GM18909 (cell line): ENCODE measurements at regions not wholly inside any gene's neighbourhood (a gene's known extent, or its start where the extent isn't known, plus 50 kb on each side); places are given as distances from the start of the nearest gene placed in this dataset.

ENCODE experiments used
- ATAC-seq: cut with Tn5 transposase; IDR thresholded peaks from one replicate; pipeline ENCODE4 v1.9.1; 2021; ENCODE audit warnings: mild to moderate bottlenecking; ENCODE audit not compliant: unreplicated experiment, poor library complexity

DNA sequence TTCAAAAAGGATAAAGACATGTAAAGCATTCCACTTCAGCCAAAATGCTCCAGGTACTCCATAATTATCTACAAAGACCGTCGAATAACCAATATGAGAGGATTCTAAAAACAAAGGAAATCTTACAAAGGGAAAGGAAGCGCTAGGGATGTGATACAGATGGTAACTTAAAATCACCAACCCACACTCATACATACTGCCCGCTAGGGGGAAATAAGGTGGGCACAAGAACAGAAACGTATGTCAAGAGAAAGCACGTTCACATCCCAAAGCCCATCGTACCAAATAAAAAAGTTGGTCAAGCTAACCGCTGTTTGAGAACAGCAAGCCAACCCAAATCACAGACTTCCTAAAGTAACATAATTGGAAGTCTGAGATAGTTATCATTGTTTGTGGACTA, 429.4 kb downstream of the SHQ1 start:
- no peak for ATAC-seq

DNA sequence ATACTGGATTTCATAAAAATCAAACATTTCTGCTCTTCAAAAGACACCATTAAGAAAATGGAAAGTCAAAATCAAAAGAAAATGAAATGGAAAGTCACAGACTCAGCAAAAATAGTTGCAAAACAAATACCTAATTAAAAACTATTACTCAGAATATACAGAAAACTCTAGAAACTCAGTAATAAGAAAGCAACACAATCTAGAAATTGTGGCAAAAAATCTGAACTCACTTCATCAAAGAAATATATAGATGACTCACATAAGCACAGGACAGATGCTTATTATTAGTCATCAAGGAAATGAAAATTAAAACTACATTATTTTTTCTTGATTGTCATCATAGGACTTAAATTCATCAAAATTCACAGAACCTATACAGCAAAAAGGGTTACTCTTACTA, 430.0 kb downstream of the SHQ1 start:
- ATAC-seq = no peak

DNA sequence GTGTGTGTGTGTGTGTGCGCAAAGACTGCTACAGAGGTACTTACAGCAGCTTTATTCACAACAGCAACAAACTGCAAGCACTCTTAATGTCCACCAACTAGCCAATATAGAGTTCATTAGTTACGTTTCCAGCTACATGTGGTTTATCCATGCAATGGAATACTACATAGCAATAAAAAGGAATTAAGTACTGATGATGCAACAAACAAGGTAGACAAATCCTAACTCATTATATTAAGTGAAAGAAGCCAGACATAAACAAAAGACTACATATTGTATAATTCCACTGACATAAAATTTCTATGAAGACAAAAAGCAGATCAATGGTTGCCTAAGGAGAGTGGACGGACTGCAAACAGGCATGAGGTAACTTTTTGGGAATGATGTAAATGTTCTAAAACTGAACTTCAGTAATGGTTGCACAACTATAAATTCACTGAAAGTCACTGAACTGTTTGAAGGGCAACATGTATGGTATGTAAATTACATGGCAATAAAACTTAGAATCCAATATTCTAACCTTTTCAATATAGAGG, 433.7 kb downstream of the SHQ1 start:
- no peak for ATAC-seq

DNA sequence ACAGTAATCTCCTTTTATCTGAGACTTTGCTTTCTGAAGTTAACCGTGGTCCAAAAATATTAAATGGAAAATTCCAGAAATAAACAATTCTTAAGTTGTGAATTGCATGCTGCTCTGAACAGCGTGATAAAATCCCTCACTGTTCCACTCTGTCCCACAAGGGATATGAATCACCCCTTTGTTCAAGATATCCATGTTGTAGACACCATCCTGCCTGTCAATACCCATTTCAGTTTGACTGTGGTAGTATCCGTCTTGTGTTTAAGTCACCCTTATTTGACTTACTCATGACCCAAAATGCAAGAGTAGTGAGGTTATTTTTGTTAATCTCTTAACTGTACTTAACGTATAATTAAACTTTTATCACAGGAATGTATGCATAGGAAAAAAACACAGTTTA, 435.0 kb downstream of the SHQ1 start:
- ATAC-seq = no peak

DNA sequence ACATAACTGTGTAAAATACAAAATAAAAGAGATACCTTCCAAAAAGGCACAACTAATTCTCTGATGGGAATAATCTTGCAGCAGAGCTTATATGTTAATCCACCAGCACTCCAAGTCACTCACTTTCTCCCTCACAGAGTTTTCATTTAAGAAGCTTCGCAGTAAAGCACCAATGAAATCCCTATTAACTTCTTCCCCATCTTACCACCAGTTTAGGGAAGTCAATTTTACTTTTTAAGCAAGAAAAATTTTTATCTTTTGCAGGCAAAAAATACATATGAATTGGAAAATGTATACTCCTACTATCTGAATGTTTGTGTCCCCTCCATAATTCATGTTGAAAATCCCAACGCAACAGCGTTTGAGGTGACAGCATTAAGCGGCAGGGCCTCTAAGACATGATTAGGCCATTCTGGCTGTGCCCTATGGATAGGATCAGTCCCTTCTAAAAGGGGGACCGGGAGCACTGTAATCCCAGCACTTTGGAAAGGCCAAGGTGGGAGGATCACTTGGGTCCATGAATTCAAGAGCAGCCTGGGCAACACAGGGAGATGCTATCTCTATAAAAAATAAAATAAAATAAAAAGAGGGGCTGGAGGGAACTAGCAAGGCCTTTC, 435.8 kb downstream of the SHQ1 start:
- no peak for ATAC-seq

DNA sequence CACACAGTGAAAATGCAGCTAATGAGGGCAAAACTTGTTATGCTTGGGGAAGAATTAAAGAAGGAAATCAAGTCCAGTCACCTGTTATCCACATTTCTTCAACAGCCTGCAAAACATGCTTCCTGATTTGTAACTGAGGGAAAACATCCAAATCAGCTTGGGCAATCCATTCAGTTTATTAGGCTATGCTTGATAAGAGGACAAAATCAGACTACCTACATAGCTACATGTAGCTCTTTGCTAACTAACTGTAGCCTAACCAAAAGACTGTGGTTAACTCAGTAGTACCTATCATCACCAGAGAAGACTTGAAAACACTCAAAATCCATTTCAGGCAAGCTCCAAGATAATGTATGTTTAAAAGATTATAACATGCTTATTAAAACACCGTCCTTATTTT, 436.4 kb downstream of the SHQ1 start:
- ATAC-seq = no peak

DNA sequence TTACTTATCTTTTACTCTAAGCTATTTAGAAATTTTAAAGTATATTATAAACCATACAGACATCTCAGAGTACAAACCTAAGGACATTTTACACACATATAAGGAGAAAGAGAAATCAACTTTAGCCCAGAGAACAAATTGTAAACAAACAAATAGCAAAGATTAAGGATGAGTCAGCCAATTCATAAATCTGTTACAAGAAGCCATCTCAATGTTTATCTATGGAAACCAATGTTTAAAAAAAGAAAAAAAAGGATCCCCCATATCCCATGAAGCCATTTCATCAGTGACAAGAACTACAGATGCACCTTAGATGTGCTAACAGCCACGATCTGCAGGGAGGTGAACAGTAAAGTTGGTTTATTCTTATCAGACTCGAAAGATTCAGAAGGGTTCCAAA, 437.1 kb downstream of the SHQ1 start:
- ATAC-seq = no peak

DNA sequence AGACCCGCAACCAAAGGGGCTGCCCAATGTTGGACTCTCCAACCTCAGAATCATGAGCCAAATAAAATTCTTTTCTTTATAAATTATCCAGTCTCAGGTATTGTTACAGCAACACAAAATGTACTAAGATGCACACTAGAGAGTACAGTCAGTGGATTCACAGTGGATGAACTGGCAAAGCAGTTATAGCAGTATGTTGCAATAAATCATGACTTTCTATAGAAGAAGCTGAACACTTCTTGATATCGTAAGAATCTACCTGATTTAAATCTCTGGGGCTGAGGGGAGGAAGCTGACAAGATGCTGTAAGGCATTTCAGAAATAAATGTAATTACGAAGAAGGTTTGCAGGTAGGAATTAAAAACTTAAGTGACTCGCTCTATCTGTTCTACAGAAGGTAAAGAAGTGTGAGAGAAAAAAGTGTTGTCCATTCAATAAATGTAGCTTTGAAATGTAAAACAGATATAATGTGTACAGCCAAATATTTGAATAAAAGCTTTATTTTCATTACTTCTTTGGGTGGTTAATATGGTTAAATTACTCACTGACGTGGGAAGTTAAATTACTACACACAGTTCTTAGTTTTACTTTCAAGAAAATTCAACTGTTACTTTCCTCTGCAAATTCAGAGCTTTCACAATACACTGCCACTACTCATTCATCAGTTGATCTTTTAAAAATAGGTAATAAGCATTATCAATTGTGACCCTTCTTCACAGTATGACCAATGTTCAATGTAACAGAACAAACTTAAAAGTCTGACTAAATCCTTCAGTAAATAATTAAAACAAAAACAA, 439.1 kb downstream of the SHQ1 start:
- ATAC-seq = no peak

DNA sequence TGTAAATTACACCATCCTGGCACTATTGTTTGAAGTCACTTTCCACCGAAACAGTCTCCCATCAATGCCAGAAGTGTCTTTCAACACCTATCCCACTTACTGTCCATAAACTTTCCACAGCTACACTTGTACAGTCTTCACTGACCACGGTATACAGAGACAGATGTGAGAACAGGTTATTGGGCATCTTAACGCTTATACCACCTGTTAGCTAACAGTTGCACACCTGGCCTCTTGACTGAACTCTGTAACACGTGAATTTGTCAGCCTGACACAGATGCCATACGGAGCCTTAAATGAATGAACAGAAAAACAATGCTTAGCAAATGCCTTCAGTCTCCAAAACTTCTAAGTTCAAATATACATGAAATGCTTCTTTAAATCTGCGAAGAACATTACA, 440.5 kb downstream of the SHQ1 start:
- no peak for ATAC-seq

DNA sequence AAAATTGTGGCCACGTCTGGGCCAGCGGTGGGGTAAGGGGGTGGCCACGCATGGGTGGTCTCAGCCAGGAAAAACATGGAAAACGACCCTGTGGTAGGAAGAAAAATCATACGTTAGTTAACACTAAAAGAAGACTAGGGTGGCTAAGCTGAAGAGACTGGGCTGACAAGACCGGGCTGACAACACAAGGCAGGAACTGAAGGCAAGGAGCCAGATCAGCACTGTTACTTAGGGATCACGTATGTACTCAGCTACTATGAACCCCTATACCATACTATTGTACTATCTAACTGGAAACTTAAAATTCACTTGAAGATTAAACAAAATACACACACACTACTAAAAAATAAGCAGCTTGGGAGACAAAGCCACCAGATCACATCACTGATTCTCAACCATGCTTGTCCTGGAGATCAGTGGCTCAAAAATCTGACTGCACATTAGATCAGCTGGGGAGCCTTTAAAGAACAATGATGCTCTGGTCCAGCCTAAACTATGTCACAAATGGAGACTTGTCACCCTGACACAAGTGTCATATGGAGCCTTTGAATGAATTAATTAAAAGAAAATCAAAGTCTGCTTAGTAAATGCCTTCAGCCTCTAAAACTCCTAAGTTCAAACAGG, 442.2 kb downstream of the SHQ1 start:
- ATAC-seq = no peak

DNA sequence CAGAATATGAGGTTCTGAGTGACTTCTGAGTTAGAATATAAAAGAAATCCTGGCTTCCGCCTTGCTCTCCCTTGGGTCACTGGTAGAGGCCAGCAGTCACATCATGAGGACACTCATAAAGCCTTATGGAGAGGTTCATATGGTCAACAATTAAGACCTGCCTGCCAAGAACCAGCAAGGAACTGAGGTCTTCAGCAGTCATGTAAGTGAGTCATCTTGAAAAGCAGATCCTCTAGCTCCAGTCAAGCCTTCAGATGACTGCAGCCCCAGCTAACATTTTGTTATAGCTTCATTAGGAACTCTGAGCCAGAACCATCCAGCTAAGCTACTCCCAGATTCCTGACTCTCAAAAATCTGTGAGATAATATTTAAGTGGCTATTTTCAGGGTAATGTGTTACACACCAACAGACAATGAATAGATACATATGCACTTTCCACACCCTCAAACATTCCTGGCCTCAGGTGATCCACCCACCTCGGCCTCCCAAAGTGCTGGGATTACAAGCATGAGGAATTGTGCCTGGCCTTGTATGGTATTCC, 447.2 kb downstream of the SHQ1 start:
- no peak for ATAC-seq

DNA sequence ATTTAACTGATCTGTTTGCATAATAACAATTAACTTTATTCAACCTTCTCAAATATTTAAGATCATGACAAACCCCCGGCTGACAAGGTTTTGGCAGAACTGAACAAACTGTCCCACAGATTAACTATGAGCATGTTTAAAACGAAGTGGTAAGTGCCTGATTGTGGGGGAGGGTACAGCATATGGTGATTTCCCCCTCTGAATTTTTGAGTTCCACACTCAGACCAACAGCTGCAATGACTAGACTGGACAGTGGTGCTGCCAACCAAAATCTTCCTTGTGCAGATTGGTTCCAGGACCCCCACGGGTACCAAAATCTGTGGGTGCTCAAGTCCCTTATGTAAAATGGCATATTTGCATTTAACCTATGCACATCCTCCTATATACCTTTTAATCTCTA, 449.5 kb downstream of the SHQ1 start:
- ATAC-seq = no peak

DNA sequence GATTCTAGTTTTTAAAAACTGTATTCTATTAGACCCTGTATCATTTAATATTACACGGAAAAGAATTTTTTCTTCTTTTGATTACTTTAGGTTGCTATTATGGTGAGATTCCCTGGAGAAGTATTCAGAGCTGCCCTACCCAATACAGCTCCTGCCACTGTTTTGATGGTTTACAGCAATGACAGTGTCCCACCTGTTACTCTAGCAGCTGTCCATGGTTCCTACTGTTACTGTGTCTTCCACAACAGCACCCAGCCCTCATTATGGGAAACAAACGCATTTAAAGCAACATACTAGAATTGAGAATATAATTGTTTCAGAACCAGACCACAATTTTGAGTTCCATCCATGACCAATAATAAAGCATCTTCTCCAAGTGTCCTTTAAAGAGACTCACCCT, 450.7 kb downstream of the SHQ1 start:
- no peak for ATAC-seq

DNA sequence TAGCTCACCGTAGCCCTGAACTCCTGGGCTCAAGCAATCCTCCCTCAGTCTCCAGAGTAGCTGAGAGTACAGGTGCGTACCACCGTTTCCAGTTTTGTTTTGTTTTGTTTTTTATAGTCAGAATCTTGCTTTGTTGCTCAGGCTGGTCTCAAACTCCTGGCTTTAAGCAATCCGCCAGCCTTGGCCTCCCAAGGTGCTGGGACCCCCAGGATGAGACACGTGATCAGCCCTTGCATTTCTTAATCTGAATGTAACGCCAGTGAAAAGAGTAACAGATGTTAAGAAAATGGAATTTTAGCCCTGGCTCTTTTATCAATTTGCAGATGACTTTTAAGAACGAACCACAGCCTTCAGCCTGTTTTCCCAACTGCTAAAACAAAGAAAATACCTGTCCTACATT, 451.3 kb downstream of the SHQ1 start:
- no peak for ATAC-seq

DNA sequence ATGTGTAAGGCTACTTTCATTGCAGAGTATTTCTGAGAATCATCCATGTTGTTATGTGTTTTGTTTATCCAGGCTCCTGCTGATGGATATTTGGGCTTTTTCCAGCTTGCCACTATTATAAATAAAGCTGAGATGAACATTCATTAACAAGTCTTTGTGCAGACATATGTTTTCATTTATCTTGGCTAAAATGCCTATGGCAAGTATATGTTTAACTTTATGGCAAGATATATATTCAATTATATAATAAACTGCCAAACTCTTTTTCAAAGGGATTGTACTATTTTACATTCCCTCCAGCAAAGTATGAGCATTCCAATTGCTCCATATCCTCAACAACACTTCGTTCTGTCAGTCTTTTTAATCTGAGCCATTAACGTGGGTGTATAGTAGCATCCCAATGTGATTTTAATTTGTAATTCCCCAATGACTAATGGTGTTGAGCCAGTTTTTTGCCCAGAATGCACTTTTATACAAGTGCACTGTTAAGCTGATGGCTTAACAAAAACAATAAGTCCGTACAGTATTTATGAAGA, 452.4 kb downstream of the SHQ1 start:
- ATAC-seq = no peak

DNA sequence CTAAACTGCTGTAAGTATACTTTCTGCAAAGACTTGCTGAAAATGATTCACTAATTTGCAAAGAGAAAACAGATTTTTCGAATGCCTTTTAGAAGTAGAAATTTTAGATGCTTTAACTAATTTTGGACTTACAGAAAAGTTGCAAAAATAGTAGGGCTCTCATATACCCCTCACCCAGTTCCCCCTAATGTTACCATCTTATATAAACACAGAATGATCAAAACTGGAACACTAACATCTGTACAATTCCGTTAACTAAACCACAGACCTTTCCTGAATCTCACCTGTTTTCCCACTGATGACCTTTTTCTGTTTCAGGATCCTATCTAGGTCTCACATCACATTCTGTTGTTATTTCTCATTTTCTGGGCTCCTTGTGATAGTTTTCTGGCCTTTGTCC, 454.8 kb downstream of the SHQ1 start:
- no peak for ATAC-seq

DNA sequence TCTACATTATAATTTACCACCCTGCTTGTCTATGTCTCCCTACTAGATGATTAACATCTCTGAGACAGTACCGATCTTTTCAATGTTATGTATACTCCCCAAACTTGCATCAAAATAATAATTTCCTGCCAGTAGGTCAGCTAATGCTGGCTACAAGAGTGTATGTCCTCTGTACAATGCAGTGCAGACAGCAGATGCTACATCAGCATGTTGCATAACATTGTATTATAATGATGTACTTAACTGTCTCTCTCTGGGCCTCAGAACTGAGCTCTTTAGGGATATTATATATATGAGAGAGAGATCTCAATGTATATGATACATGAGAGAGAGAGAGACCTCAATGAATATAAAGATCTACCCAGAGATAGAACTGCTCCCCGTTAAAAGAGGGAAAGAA, 456.6 kb downstream of the SHQ1 start:
- ATAC-seq = no peak

DNA sequence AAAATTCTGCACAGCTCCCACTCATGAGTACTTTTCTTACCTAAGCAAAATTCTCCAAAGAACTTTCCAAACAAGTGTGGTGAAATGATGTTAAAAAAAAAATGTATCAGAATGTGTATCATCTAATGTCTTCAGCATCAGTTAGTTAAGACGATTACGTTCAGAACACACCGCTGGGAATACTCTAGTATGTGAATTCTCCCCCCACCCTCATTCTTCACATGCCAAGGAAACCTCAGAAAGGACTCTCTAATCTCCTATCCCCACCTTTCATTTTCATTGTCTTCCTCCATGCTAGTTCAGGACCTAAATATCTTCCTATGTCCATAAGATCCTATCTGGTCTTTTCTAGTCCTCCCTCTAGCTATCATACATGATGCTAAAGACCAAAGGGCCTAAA, 457.4 kb downstream of the SHQ1 start:
- no peak for ATAC-seq

DNA sequence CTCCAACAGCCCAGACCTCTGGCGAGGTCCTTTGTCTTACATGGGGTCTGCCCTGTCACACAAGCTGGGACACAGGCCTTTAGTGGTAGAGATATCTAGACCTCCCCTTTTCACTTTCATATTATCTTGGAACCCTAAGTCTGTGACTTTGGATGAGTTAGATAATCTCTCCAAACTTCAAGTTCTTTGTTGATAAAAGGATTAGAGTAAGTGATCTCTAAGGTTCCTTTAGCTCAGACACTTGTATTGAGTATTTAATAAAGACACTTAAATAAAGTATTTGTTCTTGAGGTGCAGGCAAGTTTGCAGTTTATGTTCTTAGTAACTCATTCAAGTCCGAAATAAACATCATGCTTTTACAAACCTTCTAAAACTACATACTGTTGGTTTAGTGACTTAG, 459.6 kb downstream of the SHQ1 start:
- no peak for ATAC-seq

DNA sequence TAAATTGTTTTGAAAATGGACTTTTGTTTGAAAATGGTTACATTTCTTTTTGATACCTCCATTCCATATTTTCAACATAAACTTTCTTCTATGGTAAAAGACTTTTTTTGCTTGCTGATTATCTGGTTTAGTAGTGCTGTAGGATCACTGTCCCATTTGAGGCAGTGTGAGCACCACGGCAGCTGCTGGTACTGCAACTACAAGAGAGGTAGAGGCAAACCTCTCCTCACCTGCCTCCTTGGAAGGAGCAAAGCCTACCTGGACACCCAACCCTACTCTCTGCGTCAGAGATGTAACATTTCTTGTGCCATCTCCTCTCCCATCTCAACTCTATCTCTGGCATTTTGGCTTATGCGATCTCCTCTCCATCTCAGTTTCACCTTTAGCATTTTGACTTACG, 460.1 kb downstream of the SHQ1 start:
- ATAC-seq = no peak
